ENCODE measurements at regions not wholly inside any gene's neighbourhood (a gene's known extent, or its start where the extent isn't known, plus 50 kb on each side); places are given as distances from the start of the nearest gene placed in this dataset.

DNA sequence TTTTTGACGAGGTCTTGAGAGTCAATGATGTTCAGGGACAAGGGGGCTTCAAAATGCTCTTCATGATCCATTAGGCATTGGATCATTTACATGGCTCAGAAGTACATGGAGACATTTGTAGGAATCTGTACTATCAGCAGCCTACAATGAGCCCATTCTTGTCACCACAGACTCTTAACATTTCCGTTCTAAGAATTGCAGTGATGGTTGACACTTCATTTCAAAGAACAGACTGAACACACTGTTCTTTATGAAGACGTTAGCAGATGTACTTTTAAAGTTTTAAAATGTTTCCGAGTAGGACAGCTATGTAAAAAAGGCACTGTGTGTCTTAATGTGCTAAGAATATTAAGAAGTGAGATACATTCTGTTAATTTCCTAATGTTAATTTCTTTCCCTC is 97.3 kb upstream of the GOT2 start:
- Histone ChIP-seq H4K20me1 (ENCODE audit: insufficient read depth) (no peaks in the 10 kb centered on the region), H3K9ac (ENCODE audit: low read length) (no peak overlapping the region), H3K9me3 (ENCODE audit: low read length) (no peaks in the 10 kb centered on the region), H3K9me2 (ENCODE audit: insufficient read depth, low read length) (no peaks in the 10 kb centered on the region), H3K79me2 (replicated peaks; ENCODE audit: insufficient read depth, low read length) (no peaks in the 10 kb centered on the region), H3F3A (ENCODE audit: insufficient read depth, low read length, poor library complexity, severe bottlenecking) (no peaks in the 10 kb centered on the region), H3K4me3 (ENCODE audit: low read length) (no peak overlapping the region), H2AFZ (ENCODE audit: low read depth, low read length) (no peak overlapping the region), H3K27me3 (ENCODE audit: insufficient read depth, low read depth, low read length) (no peaks in the 10 kb centered on the region), H3K36me3 (ENCODE audit: insufficient read depth, low read length) (no peaks in the 10 kb centered on the region), H3K27ac (ENCODE audit: low read length) (no peak overlapping the region), H3K4me2 (ENCODE audit: low read length) (no peak overlapping the region)
- no peak for TF ChIP-seq EZH2 (IDR thresholded peaks at IDR 0.05; ENCODE audit: borderline replicate concordance, insufficient read depth, low read length, poor library complexity, severe bottlenecking)
- no peak for TF ChIP-seq TAF1 (IDR thresholded peaks at IDR 0.05; ENCODE audit: low read depth)
- no peak for TF ChIP-seq MXI1 (conservative IDR thresholded peaks at IDR 0.05; ENCODE audit: poor library complexity, severe bottlenecking)
- TF ChIP-seq POLR2AphosphoS5 (IDR thresholded peaks at IDR 0.05) = no peak
- TF ChIP-seq REST (IDR thresholded peaks at IDR 0.05; ENCODE audit: borderline replicate concordance) = no peak
- TF ChIP-seq SMC3 (conservative IDR thresholded peaks at IDR 0.05; ENCODE audit: poor library complexity) = no peak
- no peak for TF ChIP-seq CTCF (IDR thresholded peaks at IDR 0.05; ENCODE audit: poor library complexity, severe bottlenecking)
- no peak for TF ChIP-seq RAD21 (conservative IDR thresholded peaks at IDR 0.05)
- no peak for TF ChIP-seq EP300 (conservative IDR thresholded peaks at IDR 0.05; ENCODE audit: poor library complexity, severe bottlenecking)

DNA sequence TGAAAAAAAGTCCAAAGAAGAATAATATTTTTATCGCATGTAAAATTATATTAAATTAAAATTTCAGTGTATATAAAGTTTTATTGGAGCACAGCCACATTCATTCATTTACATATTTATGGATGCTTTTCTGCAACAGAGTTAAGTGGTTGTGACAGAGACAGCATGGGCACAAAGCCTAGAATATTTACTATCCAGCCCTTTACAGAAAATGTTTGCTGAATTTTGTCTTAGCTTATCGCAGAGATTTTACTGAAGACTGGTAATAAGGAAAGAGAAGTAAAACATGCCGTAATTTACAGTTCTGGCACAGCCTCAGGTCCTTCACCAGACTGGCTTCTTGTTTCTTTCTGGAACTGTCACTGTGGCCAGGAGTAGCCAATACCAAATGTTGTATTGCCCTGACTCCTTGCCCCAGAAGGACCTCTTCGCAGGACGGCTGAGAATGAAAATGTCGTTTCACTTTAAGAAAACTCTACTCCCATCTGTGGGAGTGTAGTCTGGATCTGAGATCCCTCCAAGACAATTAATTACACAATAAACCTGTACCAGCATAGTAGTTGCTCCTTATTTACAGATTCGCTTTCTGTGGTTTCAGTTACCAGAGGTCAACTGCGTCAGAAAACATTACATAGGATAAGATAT is 94.9 kb upstream of the GOT2 start:
- no peaks in the 10 kb centered on the region for H3F3A ChIP-seq (ENCODE audit: insufficient read depth, low read length, poor library complexity, severe bottlenecking)
- H3K9me3 ChIP-seq (ENCODE audit: low read length) = no peaks in the 10 kb centered on the region
- no peaks in the 10 kb centered on the region for H3K36me3 ChIP-seq (ENCODE audit: insufficient read depth, low read length)
- no peak overlapping the region for H2AFZ ChIP-seq (ENCODE audit: low read depth, low read length)
- H3K27me3 ChIP-seq (ENCODE audit: insufficient read depth, low read depth, low read length) = no peaks in the 10 kb centered on the region
- no peak for TF ChIP-seq EP300 (conservative IDR thresholded peaks at IDR 0.05; ENCODE audit: poor library complexity, severe bottlenecking)
- TF ChIP-seq EZH2 (IDR thresholded peaks at IDR 0.05; ENCODE audit: borderline replicate concordance, insufficient read depth, low read length, poor library complexity, severe bottlenecking) = no peak
- H3K27ac ChIP-seq (ENCODE audit: low read length) = no peak overlapping the region
- no peaks in the 10 kb centered on the region for H4K20me1 ChIP-seq (ENCODE audit: insufficient read depth)
- H3K79me2 ChIP-seq (replicated peaks; ENCODE audit: insufficient read depth, low read length) = no peaks in the 10 kb centered on the region
- H3K9me2 ChIP-seq (ENCODE audit: insufficient read depth, low read length) = no peaks in the 10 kb centered on the region
- H3K4me3 ChIP-seq (ENCODE audit: low read length) = no peak overlapping the region
- no peak overlapping the region for H3K9ac ChIP-seq (ENCODE audit: low read length)
- H3K4me2 ChIP-seq (ENCODE audit: low read length) = no peak overlapping the region

Measured in neural cell (in vitro differentiated cells).